ENCODE measurements at regions not wholly inside any gene's neighbourhood (a gene's known extent, or its start where the extent isn't known, plus 50 kb on each side); places are given as distances from the start of the nearest gene placed in this dataset.

- no peak for TF ChIP-seq CTCF (IDR thresholded peaks at IDR 0.05)
- Histone ChIP-seq H2AFZ (ENCODE audit: insufficient read depth, low read depth, low read length, poor library complexity, severe bottlenecking) (no peak overlapping the region), H3K9ac (ENCODE audit: insufficient read depth, low read length, poor library complexity, severe bottlenecking) (no peak overlapping the region), H3K79me2 (ENCODE audit: insufficient read depth, low read length) (no peaks in the 10 kb centered on the region), H3K4me3 (replicated peaks in 1 of 3; ENCODE audit: low read depth in 2 of 3, low read length in 3 of 3) (no peak overlapping the region), H3K27me3 (ENCODE audit: control insufficient read depth in 2 of 2, insufficient read depth in 2 of 2, low read length in 2 of 2) (no peaks in the 10 kb centered on the region), H3K4me1 (ENCODE audit: control insufficient read depth in 1 of 2, insufficient read depth in 2 of 2, low read length in 2 of 2) (no peaks in the 10 kb centered on the region), H3K9me3 (replicated peaks in 1 of 2; ENCODE audit: control insufficient read depth in 1 of 2, insufficient read depth in 1 of 2, low read length in 2 of 2) (peaks cover 0 to under 1% of the 10 kb centered on the region in 2 donors), H4K20me1 (ENCODE audit: insufficient read depth, low read length) (no peaks in the 10 kb centered on the region), H3K36me3 (replicated peaks in 1 of 2; ENCODE audit: control insufficient read depth in 1 of 2, insufficient read depth in 2 of 2, low read length in 2 of 2) (no peaks in the 10 kb centered on the region), H3K27ac (ENCODE audit: low read depth in 1 of 2, low read length in 2 of 2) (no peak overlapping the region), H3K4me2 (replicated peaks; ENCODE audit: extremely low read depth, low read length, poor library complexity, severe bottlenecking) (no peak overlapping the region)
- H3K27me3 Mint-ChIP-seq (ENCODE audit: low read depth in 3 of 3), result peaks cover 0 to 2% (median 0%) of the 10 kb centered on the region in 3 donors
- intact Hi-C loops (cut with micrococcal nuclease), result no loop called here
- no peak overlapping the region for H3K27ac Mint-ChIP-seq
- no peaks in the 10 kb centered on the region for H3K4me1 Mint-ChIP-seq
- no peaks in the 10 kb centered on the region for H3K36me3 Mint-ChIP-seq
- WGBS (ENCODE audit: insufficient coverage), result no CpG with 5 or more reads among the region's 2 CpGs
- no peaks in the 10 kb centered on the region for H3K9me3 Mint-ChIP-seq
- no peak overlapping the region for H3K4me3 Mint-ChIP-seq
- no peak for DNase-seq
Observed at GRCh38 chr6:92460133-92460532, 959.2 kb downstream of the EPHA7 start.

GRCh38 chr6:92459606-92460005, 959.8 kb downstream of the EPHA7 start:
- intact Hi-C loops (cut with micrococcal nuclease), result no loop called here
- H3K9ac ChIP-seq (ENCODE audit: insufficient read depth, low read length, poor library complexity, severe bottlenecking), result no peak overlapping the region

More at GRCh38 chr6:92459606-92460005, 959.8 kb downstream of the EPHA7 start:
- no peak overlapping the region for H3K4me3 ChIP-seq (replicated peaks in 1 of 3; ENCODE audit: low read depth in 2 of 3, low read length in 3 of 3)
- H4K20me1 ChIP-seq (ENCODE audit: insufficient read depth, low read length), result no peaks in the 10 kb centered on the region
- DNase-seq, result no peak
- H3K9me3 Mint-ChIP-seq, result no peaks in the 10 kb centered on the region
- no CpG with 5 or more reads among the region's 1 CpG for WGBS (ENCODE audit: insufficient coverage)
- no peak overlapping the region for H3K4me2 ChIP-seq (replicated peaks; ENCODE audit: extremely low read depth, low read length, poor library complexity, severe bottlenecking)
- H3K4me1 Mint-ChIP-seq, result no peaks in the 10 kb centered on the region
- H3K9me3 ChIP-seq (replicated peaks in 1 of 2; ENCODE audit: control insufficient read depth in 1 of 2, insufficient read depth in 1 of 2, low read length in 2 of 2), result no peaks in the 10 kb centered on the region
- H2AFZ ChIP-seq (ENCODE audit: insufficient read depth, low read depth, low read length, poor library complexity, severe bottlenecking), result no peak overlapping the region
- no peaks in the 10 kb centered on the region for H3K27me3 ChIP-seq (ENCODE audit: control insufficient read depth in 2 of 2, insufficient read depth in 2 of 2, low read length in 2 of 2)
- H3K36me3 ChIP-seq (replicated peaks in 1 of 2; ENCODE audit: control insufficient read depth in 1 of 2, insufficient read depth in 2 of 2, low read length in 2 of 2), result no peaks in the 10 kb centered on the region
- H3K27me3 Mint-ChIP-seq (ENCODE audit: low read depth in 3 of 3), result peaks cover 0 to 2% (median 0%) of the 10 kb centered on the region in 3 donors
- no peaks in the 10 kb centered on the region for H3K36me3 Mint-ChIP-seq
- H3K27ac ChIP-seq (ENCODE audit: low read depth in 1 of 2, low read length in 2 of 2), result no peak overlapping the region
- H3K4me1 ChIP-seq (ENCODE audit: control insufficient read depth in 1 of 2, insufficient read depth in 2 of 2, low read length in 2 of 2), result no peaks in the 10 kb centered on the region
- no peak overlapping the region for H3K4me3 Mint-ChIP-seq
- no peak for TF ChIP-seq CTCF (IDR thresholded peaks at IDR 0.05)
- H3K79me2 ChIP-seq (ENCODE audit: insufficient read depth, low read length), result no peaks in the 10 kb centered on the region
- no peak overlapping the region for H3K27ac Mint-ChIP-seq
